C4-2B (cell line): ENCODE measurements at regions not wholly inside any gene's neighbourhood (a gene's known extent, or its start where the extent isn't known, plus 50 kb on each side); places are given as distances from the start of the nearest gene placed in this dataset.

Source experiments
- ZFX ChIP-seq: fragments of 450-650 bp; IDR thresholded peaks from 2 replicates; pipeline ENCODE4 v1.6.1; 2017
- TF ChIP-seq, protein P1 (sequence below): fragments of 450-650 bp; conservative IDR thresholded peaks from 2 replicates; pipeline ENCODE4 v1.5.1; 2017; ENCODE audit warnings: mild to moderate bottlenecking

DNA sequence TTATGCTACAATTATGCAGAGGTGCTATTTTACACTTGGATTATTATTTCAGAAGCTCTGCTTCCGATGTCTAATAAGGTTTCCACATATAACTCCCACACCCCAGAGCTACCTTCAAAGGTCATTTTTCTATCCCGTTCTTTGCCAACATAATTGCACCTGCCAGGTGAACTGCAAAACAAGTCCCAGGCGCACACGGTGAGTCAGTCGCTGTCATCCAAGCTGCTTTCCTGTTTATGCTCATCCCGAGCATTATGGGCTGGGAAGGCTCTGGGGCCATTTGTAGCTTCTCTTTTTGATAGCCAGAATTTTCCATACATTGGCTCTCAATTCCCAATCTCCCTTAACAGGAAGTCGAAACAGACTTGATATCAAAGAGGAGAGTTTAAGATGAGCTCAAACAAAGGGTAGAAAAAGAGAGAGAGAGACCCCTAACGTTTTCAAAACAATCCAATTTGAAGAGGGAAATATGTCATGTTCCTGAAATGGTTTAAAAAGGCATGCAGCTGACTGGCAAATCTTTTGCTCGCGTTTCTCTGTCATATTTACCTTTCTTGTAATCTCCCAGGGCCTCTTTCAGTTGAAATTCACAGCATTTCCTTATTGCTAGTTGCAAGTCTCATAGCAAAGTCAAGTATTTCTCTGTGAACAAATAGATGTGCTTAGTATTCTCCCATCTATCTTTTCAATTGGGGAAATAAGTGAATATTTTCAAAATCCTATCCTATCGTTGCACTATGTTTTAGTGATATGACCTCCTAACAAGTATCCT, 815.9 kb downstream of the KCNA4 start:
- TF ChIP-seq, protein P1, sequence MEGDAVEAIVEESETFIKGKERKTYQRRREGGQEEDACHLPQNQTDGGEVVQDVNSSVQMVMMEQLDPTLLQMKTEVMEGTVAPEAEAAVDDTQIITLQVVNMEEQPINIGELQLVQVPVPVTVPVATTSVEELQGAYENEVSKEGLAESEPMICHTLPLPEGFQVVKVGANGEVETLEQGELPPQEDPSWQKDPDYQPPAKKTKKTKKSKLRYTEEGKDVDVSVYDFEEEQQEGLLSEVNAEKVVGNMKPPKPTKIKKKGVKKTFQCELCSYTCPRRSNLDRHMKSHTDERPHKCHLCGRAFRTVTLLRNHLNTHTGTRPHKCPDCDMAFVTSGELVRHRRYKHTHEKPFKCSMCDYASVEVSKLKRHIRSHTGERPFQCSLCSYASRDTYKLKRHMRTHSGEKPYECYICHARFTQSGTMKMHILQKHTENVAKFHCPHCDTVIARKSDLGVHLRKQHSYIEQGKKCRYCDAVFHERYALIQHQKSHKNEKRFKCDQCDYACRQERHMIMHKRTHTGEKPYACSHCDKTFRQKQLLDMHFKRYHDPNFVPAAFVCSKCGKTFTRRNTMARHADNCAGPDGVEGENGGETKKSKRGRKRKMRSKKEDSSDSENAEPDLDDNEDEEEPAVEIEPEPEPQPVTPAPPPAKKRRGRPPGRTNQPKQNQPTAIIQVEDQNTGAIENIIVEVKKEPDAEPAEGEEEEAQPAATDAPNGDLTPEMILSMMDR, result no peak
- TF ChIP-seq ZFX, result no peak
